GM23338 (cell line): ENCODE measurements at regions not wholly inside any gene's neighbourhood (a gene's known extent, or its start where the extent isn't known, plus 50 kb on each side); places are given as distances from the start of the nearest gene placed in this dataset.

Source experiments
- CTCF ChIP-seq, 2 experiments: fragments of 200-600 bp in 1 of 2; sonication (generic) in 1 of 2; conservative IDR thresholded peaks; 2 replicates each; pipeline versions ENCODE4 v1.5.1 to v1.6.1; 2016 to 2017; ENCODE audit warnings: antibody characterized with exemption in 2 of 2, low read depth in 2 of 2, mild to moderate bottlenecking in 2 of 2, moderate library complexity in 1 of 2
- ETS1 ChIP-seq: IDR thresholded peaks from 2 replicates; pipeline ENCODE4 v1.6.1; 2016; ENCODE audit warnings: antibody characterized with exemption
- EZH2 ChIP-seq: fragments of 200-600 bp; sonication (generic); IDR thresholded peaks from one replicate; pipeline ENCODE4 v1.8.0; 2017; ENCODE audit warnings: antibody characterized with exemption, mild to moderate bottlenecking, low read depth; ENCODE audit not compliant: unreplicated experiment
- EZH2phosphoT487 ChIP-seq: fragments of 200-600 bp; sonication (generic); IDR thresholded peaks from one replicate; pipeline ENCODE4 v1.8.1; 2018; ENCODE audit warnings: antibody characterized with exemption; ENCODE audit not compliant: unreplicated experiment
- POLR2AphosphoS5 ChIP-seq: IDR thresholded peaks from 2 replicates; pipeline ENCODE4 v1.6.1; 2016; ENCODE audit warnings: antibody characterized with exemption, low read depth
- REST ChIP-seq: IDR thresholded peaks from one replicate; pipeline ENCODE4 v1.6.1; 2018; ENCODE audit warnings: antibody characterized with exemption; ENCODE audit not compliant: unreplicated experiment

GRCh38 chr3:68211637-68212036 lies 557.2 kb upstream of the SUCLG2 start:
- TF ChIP-seq CTCF (conservative IDR thresholded peaks at IDR 0.05; ENCODE audit: low read depth in 2 of 2) = no peak
- TF ChIP-seq EZH2phosphoT487 = no peak
- TF ChIP-seq EZH2 = no peak
- no peak for TF ChIP-seq REST
- TF ChIP-seq POLR2AphosphoS5 = no peak
- no peak for TF ChIP-seq ETS1
